Duodenal mucosa (tissue), 2 donors: ENCODE measurements at regions not wholly inside any gene's neighbourhood (a gene's known extent, or its start where the extent isn't known, plus 50 kb on each side); places are given as distances from the start of the nearest gene placed in this dataset.
A peak's percentile ranks its signal among the peaks of the same experiment; 100 is the strongest.

Source experiments
- H3K27ac ChIP-seq: one replicate; pipeline ENCODE4 v1.7.0; 2013; ENCODE audit warnings: low read depth, low read length
- H3K27me3 ChIP-seq, 2 donors: one replicate each; pipeline ENCODE4 v1.7.0; 2013; ENCODE audit warnings: low read length in 2 of 2, control low read depth in 1 of 2; ENCODE audit not compliant: insufficient read depth in 2 of 2, control insufficient read depth in 1 of 2
- H3K36me3 ChIP-seq, 2 donors: one replicate each; pipeline ENCODE4 v1.7.0; 2013; ENCODE audit warnings: low read length in 2 of 2, control low read depth in 1 of 2; ENCODE audit not compliant: insufficient read depth in 2 of 2, control insufficient read depth in 1 of 2
- H3K4me1 ChIP-seq, 2 donors: one replicate each; pipeline ENCODE4 v1.7.0; 2013; ENCODE audit warnings: low read length in 2 of 2, control low read depth in 1 of 2; ENCODE audit not compliant: insufficient read depth in 2 of 2, control insufficient read depth in 1 of 2
- H3K4me3 ChIP-seq, 2 donors: one replicate each; pipeline ENCODE4 v1.7.0; 2013; ENCODE audit warnings: low read length in 2 of 2, low read depth in 1 of 2
- H3K9ac ChIP-seq, 2 donors: one replicate each; pipeline ENCODE4 v1.7.0; 2013; ENCODE audit warnings: low read length in 2 of 2, low read depth in 1 of 2
- H3K9me3 ChIP-seq, 2 donors: one replicate each; pipeline ENCODE4 v1.7.0; 2013; ENCODE audit warnings: low read length in 2 of 2, control low read depth in 1 of 2; ENCODE audit not compliant: control insufficient read depth in 1 of 2

DNA sequence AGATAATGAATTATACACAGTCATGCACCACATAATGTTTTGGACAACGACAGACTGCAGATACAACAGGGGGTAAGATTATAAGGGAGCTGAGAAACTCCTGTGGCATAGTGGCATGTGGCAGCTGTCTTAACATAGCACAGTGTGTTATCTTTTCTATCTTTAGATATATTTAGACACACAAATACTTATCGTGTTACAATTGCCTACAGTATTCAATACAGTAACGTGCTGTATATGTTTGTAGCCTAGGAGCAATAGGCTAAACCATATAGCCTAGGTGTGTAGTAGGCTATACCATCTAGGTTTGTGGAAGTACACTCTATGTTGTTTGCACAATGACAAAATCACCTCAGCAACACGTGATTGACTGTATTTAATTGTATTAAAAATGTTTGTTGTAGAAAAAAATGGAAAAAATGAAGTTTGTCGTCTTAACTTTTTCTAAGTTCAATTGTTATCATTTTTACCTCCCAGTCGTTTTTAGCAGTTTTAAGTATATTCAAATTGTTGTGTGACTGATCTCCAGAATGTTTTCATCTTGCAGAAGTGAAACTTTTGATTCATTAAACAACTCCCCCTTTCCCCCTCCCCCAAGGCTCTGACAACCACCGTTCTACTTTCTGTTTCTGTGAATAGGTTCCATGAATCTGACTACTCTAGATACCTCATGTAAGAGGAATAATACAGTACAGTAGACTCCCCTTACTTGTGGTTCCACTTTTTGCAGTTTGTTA is 351.0 kb upstream of the B3GALT2 start:
- Histone ChIP-seq H3K9me3 (no peaks in the 10 kb centered on the region), H3K27me3 (no peaks in the 10 kb centered on the region), H3K9ac (no peak overlapping the region), H3K36me3 (no peaks in the 10 kb centered on the region), H3K27ac (no peak overlapping the region), H3K4me3 (peak overlapping the region in 1 of 2 donors; percentile 2), H3K4me1 (peaks cover 0 to 8% of the 10 kb centered on the region in 2 donors)

DNA sequence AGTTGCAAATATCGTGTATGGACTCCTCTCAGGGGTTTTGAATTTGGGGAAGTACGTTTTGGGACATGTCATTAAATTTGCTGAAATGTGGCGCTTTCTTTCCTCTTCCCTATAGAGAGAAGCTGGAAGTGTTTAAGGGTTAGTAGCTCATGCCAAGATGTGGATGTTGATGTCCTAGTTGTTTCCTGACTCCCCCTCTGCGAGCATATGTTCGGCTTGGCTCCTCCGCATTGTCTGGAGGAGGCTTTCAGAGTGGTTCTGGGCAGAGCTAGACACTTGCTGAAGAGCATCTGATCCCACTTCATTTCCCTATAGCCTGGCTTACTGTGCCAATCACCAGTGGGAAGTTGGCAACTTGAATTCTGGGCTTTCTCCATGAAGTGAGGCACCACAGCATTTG is 347.4 kb upstream of the B3GALT2 start:
- no peaks in the 10 kb centered on the region for H3K36me3 ChIP-seq
- H3K27me3 ChIP-seq, result no peaks in the 10 kb centered on the region
- H3K4me3 ChIP-seq, result no peak overlapping the region
- no peak overlapping the region for H3K9ac ChIP-seq
- H3K27ac ChIP-seq, result no peak overlapping the region
- peaks cover 0 to 6% of the 10 kb centered on the region in 2 donors for H3K4me1 ChIP-seq
- H3K9me3 ChIP-seq, result no peaks in the 10 kb centered on the region

DNA sequence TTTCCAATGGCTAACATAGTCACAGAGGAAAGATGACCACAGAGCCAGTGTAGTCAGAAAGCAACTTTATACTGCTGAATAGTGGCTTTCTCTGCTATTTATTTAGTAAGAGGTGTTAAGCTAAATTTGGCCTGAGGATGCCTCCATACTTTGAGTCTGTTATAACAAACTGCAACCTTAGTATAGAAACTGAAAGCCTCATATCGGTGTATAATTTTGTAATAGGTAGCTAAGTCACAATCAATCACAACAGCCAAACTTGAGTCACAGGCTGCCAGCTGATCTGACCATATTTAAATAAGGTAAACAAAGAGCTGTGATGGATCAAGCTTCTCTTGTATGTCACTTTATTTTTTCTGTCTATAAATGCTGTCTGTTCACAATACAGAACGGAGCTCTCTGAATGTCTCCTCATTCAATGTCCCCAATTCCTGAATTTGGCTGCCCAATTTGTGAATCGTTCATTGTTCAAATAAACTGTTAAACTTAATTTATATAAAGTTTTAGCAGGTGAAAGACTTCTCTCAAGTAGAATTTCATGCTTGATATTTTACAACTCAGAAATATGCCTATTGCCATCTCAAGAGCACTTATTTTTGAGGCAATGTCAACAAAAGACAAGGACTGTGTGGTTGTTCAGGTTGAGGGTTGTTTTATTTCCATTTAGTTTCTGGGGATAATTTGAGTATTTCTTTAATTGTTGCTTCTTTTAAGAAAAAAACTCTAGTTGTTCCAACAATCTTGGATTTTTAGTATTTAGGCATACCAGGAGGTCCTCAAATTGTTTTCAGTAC is 339.7 kb upstream of the B3GALT2 start:
- peaks cover 0 to 6% of the 10 kb centered on the region in 2 donors for H3K4me1 ChIP-seq
- no peak overlapping the region for H3K9ac ChIP-seq
- no peaks in the 10 kb centered on the region for H3K9me3 ChIP-seq
- H3K36me3 ChIP-seq, result no peaks in the 10 kb centered on the region
- H3K27ac ChIP-seq, result no peak overlapping the region
- no peak overlapping the region for H3K4me3 ChIP-seq
- no peaks in the 10 kb centered on the region for H3K27me3 ChIP-seq

DNA sequence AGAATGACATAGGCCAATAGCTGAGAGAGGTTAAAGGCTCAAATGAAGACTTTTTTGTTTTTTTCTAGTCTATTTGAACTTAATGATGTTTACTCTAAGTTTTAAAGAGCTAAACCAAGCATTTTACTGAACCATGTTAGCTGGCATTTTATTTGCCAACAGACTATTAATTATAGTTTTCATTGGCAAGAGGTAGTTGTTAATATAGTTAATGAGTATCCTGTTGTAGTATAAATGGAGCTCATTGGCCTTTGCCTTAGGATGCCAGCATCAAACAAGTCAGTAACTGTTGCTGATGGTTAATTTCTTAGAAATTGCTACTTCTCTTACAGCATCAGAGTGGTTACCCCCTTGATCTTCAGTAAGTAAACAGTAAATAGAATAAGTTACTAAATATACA is 339.0 kb upstream of the B3GALT2 start:
- Histone ChIP-seq H3K36me3 (no peaks in the 10 kb centered on the region), H3K9me3 (no peaks in the 10 kb centered on the region), H3K4me1 (peaks cover 0 to 6% of the 10 kb centered on the region in 2 donors), H3K4me3 (no peak overlapping the region), H3K27ac (no peak overlapping the region), H3K27me3 (no peaks in the 10 kb centered on the region), H3K9ac (no peak overlapping the region)

DNA sequence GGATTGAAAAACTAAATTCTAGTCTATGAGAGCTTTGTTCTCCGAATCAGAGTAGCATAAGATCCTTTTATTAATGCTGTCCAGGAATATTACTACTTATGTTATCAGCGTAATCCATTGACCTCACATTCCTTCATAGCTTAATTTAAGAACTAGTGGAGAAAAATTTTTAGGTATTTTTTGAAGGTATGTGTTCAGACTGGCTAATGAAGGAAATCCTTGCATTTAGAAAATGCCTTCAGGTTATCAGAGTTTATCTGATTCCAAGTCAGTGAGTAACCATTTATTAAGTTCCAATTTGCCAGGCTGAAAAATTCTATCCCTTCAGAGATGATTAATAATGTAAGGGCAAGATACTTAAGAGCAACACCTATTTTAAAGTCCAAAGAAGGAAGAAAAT is 338.2 kb upstream of the B3GALT2 start:
- no peaks in the 10 kb centered on the region for H3K9me3 ChIP-seq
- H3K4me1 ChIP-seq, result peaks cover 0 to 6% of the 10 kb centered on the region in 2 donors
- H3K27ac ChIP-seq, result no peak overlapping the region
- no peaks in the 10 kb centered on the region for H3K27me3 ChIP-seq
- no peak overlapping the region for H3K9ac ChIP-seq
- no peak overlapping the region for H3K4me3 ChIP-seq
- no peaks in the 10 kb centered on the region for H3K36me3 ChIP-seq

DNA sequence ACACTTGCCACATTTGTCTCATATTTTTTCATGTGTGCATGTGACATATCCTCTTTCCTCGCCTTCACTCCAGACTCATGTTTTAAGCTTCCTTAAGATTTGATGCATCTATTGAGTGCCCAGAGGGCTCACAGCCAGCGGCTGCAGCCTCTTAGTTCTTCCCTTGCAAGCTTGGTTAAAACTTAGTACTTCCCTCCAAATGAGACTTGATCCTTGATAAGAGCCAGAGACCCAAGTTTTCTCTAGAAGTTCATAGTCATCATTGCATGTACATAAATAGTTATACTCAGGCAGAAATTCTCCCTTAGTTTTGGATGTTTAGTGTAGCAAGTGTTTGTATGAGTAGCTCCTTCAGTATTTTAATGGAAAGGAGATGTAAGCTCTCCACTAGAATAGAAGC is 337.6 kb upstream of the B3GALT2 start:
- no peaks in the 10 kb centered on the region for H3K9me3 ChIP-seq
- H3K4me1 ChIP-seq, result peaks cover 0 to 6% of the 10 kb centered on the region in 2 donors
- no peak overlapping the region for H3K9ac ChIP-seq
- H3K27ac ChIP-seq, result no peak overlapping the region
- no peak overlapping the region for H3K4me3 ChIP-seq
- no peaks in the 10 kb centered on the region for H3K36me3 ChIP-seq
- H3K27me3 ChIP-seq, result no peaks in the 10 kb centered on the region

DNA sequence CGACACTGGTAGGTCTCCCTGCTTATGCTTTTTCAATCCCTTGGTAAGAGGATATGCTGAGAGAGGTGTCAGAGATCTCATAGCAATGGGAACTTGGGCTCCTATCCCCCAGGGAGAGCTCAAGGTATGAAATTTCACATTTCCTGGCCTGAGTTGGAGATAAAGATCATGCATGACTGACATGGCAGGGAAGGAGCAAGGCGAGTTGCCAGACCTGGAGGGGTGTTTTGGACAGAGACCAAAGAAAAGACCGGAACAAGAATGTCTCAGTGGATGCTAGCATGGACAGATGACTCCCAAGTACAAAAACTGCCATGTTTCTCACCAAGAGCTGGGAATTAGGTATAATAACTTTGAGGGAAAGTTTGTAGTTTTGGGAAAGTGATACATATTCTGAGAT is 334.1 kb upstream of the B3GALT2 start:
- Histone ChIP-seq H3K9me3 (no peaks in the 10 kb centered on the region), H3K36me3 (no peaks in the 10 kb centered on the region), H3K4me3 (no peak overlapping the region), H3K4me1 (peaks cover 0 to 3% of the 10 kb centered on the region in 2 donors), H3K27ac (no peak overlapping the region), H3K27me3 (no peaks in the 10 kb centered on the region), H3K9ac (no peak overlapping the region)

DNA sequence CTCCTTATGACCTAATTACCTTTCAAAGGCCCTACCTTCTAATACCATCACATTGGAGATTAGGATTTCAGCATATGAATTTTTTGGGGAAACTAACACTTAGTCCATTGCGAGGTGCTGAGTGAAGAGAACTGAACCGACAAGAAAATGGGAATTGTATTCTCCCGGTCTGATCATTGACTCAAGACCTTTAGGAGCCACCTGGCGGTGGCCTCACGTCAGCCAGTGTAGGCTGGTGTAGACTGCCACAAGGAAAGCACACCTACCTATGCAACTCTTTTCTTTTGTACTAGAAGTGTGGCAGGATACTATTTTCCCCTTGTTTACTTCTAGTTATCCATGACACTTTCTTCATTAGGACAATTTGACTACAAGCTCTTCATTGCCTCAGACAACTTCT is 333.5 kb upstream of the B3GALT2 start:
- no peaks in the 10 kb centered on the region for H3K4me1 ChIP-seq
- no peaks in the 10 kb centered on the region for H3K9me3 ChIP-seq
- H3K36me3 ChIP-seq, result no peaks in the 10 kb centered on the region
- H3K27me3 ChIP-seq, result no peaks in the 10 kb centered on the region
- H3K4me3 ChIP-seq, result no peak overlapping the region
- no peak overlapping the region for H3K9ac ChIP-seq
- no peak overlapping the region for H3K27ac ChIP-seq

DNA sequence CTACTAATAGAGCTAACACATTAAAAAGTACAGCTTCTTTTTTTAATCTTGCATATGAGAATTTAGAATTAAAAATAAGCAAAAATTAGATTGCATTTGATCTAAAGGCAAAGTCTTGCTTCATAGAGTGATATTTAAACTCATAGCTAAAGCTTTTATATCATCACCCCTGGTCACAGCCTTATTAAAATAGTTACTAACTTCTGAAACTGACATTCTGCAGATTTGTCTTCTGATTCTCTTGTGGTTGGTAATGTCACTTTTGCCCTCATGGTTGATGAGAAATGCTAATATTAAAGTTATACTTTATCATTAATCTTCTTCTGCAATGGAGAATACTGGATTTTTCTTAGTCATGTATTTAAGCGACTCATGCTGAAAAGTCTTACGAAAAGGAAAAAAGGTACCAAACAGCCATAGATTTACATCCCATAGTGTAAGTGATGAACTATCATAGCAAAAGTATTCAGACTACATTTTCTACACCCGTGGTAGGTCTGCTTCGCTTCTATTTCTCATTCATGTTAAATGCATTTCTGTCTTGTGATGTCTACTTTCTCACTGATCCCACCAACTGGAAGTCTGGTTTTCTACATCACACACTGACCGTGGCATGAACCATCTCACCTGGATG is 330.5 kb upstream of the B3GALT2 start:
- Histone ChIP-seq H3K4me1 (no peaks in the 10 kb centered on the region), H3K9ac (no peak overlapping the region), H3K36me3 (no peaks in the 10 kb centered on the region), H3K27me3 (no peaks in the 10 kb centered on the region), H3K4me3 (no peak overlapping the region), H3K27ac (no peak overlapping the region), H3K9me3 (no peaks in the 10 kb centered on the region)

DNA sequence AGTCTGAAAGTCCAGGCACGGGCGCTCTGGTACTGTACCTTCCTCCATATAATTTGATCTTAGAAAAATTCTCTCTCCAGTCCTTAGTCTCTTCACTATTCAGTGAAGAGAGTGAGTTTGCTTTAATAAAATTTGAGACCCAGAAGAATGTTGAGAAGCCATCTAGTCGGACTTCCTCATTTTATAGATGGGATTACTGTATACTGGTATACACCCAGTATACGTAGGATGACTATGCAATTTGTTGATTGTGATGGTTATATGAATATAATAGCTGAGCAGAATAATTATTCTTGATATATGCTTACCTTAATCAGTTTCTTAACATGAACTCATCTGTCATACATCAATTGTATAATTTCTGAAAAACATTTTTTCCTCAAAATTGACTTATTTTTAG is 328.0 kb upstream of the B3GALT2 start:
- H3K9ac ChIP-seq, result no peak overlapping the region
- H3K9me3 ChIP-seq, result no peaks in the 10 kb centered on the region
- H3K27ac ChIP-seq, result no peak overlapping the region
- no peak overlapping the region for H3K4me3 ChIP-seq
- no peaks in the 10 kb centered on the region for H3K4me1 ChIP-seq
- H3K36me3 ChIP-seq, result no peaks in the 10 kb centered on the region
- H3K27me3 ChIP-seq, result no peaks in the 10 kb centered on the region
